ENCODE measurements at regions not wholly inside any gene's neighbourhood (a gene's known extent, or its start where the extent isn't known, plus 50 kb on each side); places are given as distances from the start of the nearest gene placed in this dataset.

GRCh38 chr14:80316441-80316840, 105.1 kb upstream of the DIO2 start:
- FAIRE-seq = no peak
- no peak for DNase-seq (ENCODE audit: low read depth, low spot score)
- Histone ChIP-seq H2AFZ (ENCODE audit: low read depth, low read length) (no peak overlapping the region), H3K4me3 (replicated peaks in 1 of 3; ENCODE audit: insufficient read depth in 1 of 3, low read depth in 1 of 3, low read length in 3 of 3) (no peak overlapping the region), H3K9me3 (replicated peaks; ENCODE audit: control insufficient read depth, insufficient read depth, low read length) (no peaks in the 10 kb centered on the region), H3K4me1 (ENCODE audit: control insufficient read depth, extremely low read depth, insufficient read depth, low read length) (no peaks in the 10 kb centered on the region), H3K27ac (ENCODE audit: insufficient read depth, low read depth, low read length) (no peak overlapping the region), H3K4me2 (ENCODE audit: insufficient read depth, low read length) (no peak overlapping the region), H3K27me3 (ENCODE audit: control insufficient read depth in 2 of 2, insufficient read depth in 2 of 2, low read length in 2 of 2) (no peaks in the 10 kb centered on the region), H3K9me1 (replicated peaks; ENCODE audit: control insufficient read depth, extremely low read depth, insufficient read depth, low read length) (no peaks in the 10 kb centered on the region), H3K9ac (replicated peaks; ENCODE audit: extremely low read depth, insufficient read depth, low read length) (no peak overlapping the region), H4K20me1 (replicated peaks; ENCODE audit: control insufficient read depth, extremely low read depth, insufficient read depth, low read length) (no peaks in the 10 kb centered on the region), H3K79me2 (ENCODE audit: control insufficient read depth, insufficient read depth, low read length) (no peaks in the 10 kb centered on the region), H3K36me3 (ENCODE audit: control insufficient read depth in 2 of 2, extremely low read depth in 1 of 2, insufficient read depth in 2 of 2, low read length in 2 of 2) (no peaks in the 10 kb centered on the region)
- TF ChIP-seq JUN (IDR thresholded peaks at IDR 0.05; ENCODE audit: borderline replicate concordance, insufficient read depth, insufficient read length, low read depth) (no peak), POLR2A (IDR thresholded peaks at IDR 0.05; ENCODE audit: low read depth, low read length) (no peak), MYC (IDR thresholded peaks at IDR 0.05; ENCODE audit: low read depth, low read length) (no peak), FOS (IDR thresholded peaks at IDR 0.05; ENCODE audit: borderline replicate concordance, insufficient read depth, low read length) (no peak), POLR2AphosphoS5 (IDR thresholded peaks at IDR 0.05; ENCODE audit: insufficient read depth, low read depth, low read length) (no peak), GATA2 (IDR thresholded peaks at IDR 0.05; ENCODE audit: insufficient read depth, insufficient read length, low read depth, low read length) (no peak), MAX (IDR thresholded peaks at IDR 0.05; ENCODE audit: insufficient read depth, insufficient read length) (no peak), EZH2 (IDR thresholded peaks at IDR 0.05; ENCODE audit: borderline replicate concordance, low read depth, low read length, severe bottlenecking) (no peak)
- TF ChIP-seq, protein P1, sequence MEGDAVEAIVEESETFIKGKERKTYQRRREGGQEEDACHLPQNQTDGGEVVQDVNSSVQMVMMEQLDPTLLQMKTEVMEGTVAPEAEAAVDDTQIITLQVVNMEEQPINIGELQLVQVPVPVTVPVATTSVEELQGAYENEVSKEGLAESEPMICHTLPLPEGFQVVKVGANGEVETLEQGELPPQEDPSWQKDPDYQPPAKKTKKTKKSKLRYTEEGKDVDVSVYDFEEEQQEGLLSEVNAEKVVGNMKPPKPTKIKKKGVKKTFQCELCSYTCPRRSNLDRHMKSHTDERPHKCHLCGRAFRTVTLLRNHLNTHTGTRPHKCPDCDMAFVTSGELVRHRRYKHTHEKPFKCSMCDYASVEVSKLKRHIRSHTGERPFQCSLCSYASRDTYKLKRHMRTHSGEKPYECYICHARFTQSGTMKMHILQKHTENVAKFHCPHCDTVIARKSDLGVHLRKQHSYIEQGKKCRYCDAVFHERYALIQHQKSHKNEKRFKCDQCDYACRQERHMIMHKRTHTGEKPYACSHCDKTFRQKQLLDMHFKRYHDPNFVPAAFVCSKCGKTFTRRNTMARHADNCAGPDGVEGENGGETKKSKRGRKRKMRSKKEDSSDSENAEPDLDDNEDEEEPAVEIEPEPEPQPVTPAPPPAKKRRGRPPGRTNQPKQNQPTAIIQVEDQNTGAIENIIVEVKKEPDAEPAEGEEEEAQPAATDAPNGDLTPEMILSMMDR (IDR thresholded peaks at IDR 0.05; ENCODE audit: extremely low read depth in 1 of 2, insufficient read depth in 1 of 2, low read depth in 1 of 2, low read length in 2 of 2) = no peak
- BruUV-seq (replicated peaks) = no TSS peak
- ChIA-PET CTCF (no interaction called here), POLR2A (no interaction called here)
- dilution Hi-C loops (cut with MboI; ENCODE audit: extremely low pct_ligation_motif_present, low sequenced_read_pairs) = no loop called here
- intact Hi-C loops (cut with micrococcal nuclease) = no loop called here

Data from endothelial cell of umbilical vein (primary cell).